ENCODE measurements at regions not wholly inside any gene's neighbourhood (a gene's known extent, or its start where the extent isn't known, plus 50 kb on each side); places are given as distances from the start of the nearest gene placed in this dataset.

DNA sequence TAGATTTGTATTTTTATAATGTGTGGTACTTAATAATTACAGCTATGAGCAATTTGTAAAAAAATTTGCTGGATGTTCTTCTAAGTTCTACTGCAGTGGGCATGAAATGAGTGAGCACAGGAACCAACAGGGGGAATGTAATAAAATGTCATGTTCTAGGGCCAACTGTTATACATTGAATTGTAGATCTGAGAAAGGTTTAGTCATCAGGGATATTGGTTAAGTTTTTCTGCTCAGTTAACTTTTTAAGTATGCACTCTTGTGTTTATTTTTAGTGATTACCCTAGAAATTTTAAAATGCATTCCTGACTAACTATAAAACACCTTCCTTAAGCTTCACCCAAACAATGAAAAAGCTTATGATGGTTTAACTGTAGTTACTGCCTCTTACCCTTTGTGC is 101.8 kb downstream of the CAND1 start:
- no peak for DNase-seq

DNA sequence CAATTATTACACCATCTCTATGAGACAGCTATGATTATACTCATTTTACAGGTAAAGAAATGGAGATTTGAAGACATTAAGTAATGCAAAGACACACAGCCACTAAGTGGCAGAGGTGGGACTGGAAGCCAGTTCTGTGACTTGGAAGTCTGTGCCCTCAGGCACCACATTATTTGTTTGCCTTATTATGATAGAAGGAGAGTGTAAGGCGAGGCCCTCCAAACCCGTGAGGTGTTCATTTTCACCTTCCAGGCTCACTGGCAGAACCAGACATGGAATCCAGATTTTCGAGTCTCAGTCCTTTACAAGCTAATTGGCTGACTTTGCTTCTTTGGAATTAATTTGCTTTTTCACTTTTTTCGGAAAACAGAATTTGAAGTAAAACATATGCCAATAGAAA is 107.9 kb downstream of the CAND1 start:
- DNase-seq = peak; percentile 71

- no peak for DNase-seq
These were observed 108.4 kb downstream of the CAND1 start for GRCh38 chr12:67377541-67377940.

DNA sequence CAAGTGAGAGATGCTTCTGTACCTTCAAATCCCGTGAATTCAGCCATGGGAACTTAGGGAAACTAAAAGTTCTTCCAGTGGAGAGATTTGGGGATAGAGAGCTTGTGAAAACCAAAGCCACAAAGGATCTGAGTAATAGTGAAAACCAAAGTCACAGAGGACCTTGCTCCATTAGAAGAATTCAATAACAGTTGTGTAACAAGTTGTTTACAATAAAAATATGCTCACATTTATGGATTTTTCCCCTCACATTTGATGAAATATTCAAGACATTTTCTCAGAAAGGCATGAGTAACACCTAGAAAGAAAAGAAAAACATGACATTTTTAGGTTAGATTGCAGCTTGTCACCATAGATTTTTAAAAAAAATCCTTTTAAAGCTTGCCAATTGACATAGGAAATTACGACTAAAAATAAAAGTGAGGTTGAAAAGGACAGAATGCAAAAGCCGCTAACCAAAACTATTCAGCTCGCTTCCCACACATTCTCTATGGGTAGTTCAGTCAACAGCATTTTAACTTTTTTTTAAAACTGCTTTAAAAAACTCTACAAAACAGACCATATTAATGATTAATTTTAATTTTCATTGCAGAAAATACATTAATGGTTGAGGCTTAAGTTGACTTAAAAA is 113.2 kb downstream of the CAND1 start:
- no peak for DNase-seq

GRCh38 chr12:67386869-67387565 is 117.9 kb downstream of the CAND1 start:
- DNase-seq = no peak

- peak; percentile 64 for DNase-seq
These were observed 119.4 kb downstream of the CAND1 start for GRCh38 chr12:67388331-67389138.

DNA sequence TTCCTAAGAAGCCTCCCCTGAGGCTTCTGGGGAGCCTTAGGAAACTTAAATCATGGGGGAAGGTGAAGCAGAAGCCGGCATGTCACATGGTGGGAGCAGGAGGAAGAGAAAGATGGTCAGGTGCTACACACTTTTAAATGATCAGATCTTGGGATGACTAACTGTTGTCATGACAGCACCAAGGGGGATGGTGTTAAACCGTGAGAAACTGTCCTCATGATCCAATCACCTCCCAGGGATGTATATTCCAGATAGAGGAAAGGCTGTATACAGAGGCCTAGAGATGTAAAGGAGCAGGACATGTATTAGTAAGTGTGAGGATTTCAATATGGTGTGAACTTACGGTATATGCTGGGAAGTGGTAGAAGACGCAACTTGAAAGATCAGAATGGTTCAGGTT is 121.1 kb downstream of the CAND1 start:
- DNase-seq = no peak

GRCh38 chr12:67391034-67391433 is 121.9 kb downstream of the CAND1 start:
- DNase-seq = no peak

DNA sequence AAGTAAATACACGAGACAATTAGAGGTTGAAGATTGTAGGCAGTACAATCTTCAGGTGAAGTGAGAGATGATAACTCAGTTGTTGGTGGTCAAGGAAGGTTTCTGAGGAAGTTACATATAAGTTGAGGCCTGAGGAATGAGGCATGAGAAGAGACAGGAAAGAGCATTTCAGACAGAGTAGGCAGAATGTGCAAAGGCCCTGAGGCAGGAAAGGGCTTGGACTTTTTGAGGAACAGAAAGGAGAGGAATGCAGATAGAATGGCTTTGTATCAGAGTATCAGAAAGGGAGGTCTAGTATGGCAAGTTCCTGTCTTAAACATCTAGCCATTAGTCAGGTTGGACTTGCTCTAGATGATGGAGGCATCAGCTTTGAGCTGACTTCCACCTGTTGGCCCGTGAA is 122.5 kb downstream of the CAND1 start:
- no peak for DNase-seq

DNA sequence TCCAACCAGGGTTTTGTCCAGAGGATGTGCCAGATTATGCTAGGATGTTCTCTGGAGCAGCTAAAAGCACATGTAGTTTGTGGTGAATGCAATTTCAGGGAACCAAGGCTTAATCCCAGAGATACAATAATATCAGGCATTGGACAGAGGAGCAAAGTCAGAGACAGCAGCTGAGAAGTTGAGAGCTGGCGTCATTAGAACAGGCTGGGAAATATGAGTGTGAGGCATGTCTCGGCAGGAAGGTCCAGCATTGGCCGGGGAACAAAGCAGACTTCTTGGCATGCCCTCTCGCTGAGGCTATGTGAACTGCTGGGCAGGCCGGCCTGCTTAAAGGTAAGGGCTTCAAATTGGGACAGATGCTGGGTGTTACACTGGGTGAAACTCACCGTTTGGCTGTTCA is 125.4 kb downstream of the CAND1 start:
- peak; percentile 62 for DNase-seq

DNA sequence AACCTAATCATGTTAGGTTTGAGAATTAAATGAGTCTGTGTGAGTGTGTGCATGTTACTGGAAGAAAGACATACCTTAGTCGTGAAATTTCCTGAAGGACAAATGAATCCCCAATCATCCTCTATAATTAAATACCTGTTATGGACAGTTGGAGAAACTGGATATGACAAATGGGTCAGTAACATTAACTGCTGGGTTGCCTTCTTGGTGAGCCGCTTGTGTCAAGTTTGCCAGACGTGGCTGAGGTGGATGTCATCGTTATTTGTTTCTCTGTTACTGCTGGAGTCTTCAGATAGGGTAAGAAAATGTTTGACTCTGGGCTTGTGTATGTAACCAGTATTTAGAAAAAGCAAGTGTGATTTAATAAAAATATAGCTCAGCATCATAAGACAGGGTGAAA is 131.6 kb downstream of the CAND1 start:
- DNase-seq = no peak

- no peak for DNase-seq
These were observed 141.1 kb downstream of the CAND1 start for GRCh38 chr12:67410246-67410645.

GRCh38 chr12:67410667-67411067 is 141.5 kb downstream of the CAND1 start:
- no peak for DNase-seq

GRCh38 chr12:67411562-67411961 is 142.4 kb downstream of the CAND1 start:
- DNase-seq = no peak

- DNase-seq = peak; percentile 96
These were observed 144.4 kb downstream of the CAND1 start for GRCh38 chr12:67413577-67413976.

DNA sequence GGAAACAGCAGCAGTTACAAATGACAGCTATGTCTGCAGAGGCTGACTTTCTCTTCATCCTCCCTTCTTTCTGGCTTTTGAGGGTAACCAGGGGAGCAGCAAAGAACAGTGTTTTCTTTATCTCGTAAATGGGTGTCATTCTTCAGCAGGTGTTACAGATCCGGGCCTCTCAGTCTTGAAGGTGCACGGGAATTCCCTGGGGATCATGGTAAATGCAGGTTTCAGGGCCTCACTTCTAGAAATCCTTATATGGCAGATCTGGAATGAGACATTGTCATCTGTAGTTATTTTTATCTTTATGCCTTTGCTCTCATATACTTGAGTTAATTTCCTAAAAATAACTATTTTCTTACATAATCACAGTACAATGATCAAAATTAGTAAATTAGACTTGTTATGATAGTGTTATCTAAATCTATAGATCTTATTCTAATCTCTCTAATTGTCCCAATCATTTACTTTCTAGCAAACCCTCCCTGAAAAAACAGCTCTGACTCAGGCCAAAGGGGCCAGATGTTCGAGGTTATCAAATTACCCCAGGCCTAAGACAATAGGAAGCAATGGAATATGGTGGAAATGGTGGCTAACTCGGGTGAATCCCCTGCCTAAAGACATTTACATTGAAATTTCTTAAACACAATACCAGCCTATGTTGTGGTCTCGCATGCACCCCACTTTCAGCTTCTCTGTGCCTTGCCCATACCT is 145.0 kb downstream of the CAND1 start:
- peak; percentile 49 for DNase-seq

DNA sequence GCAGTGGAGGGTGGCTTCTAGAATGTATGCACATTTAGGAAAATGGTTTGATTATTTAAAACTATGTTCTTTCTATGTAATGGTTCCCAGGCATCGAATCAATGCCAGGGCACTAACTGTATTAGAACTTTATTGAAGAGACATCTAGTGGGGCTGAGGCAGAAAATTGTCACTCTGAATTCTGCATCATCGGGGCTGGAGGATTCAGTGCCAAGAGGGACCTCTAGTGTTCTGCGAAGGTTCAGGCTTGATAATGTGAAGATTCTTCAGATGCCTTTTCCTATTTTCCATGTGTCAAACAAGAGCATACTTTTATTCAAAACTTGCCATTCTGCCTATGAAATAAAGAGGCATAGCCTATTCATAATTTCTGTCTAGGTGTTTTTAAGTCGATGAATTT is 146.3 kb downstream of the CAND1 start:
- DNase-seq = no peak

GRCh38 chr12:67419810-67420209 is 150.7 kb downstream of the CAND1 start:
- peak; percentile 42 for DNase-seq

DNA sequence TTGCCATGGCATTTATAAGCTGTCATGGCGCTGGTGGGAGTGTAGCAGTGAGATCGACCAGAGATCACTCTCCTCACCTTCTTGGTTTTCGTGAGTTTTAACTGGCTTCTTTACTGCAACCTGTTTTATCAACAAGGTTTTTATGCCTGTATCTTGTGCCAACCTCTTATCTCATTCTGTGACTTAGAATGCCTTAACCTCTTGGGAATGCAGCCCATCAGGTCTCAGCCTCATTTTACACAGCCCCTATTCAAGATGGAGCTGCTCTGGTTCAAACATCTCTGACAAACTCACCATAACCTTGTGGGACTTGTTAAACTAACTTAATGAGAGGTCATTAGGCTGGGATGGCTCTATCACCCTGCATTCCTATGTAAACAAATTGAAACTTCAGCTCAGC is 151.3 kb downstream of the CAND1 start:
- DNase-seq = peak; percentile 63

- DNase-seq = no peak
These were observed 152.9 kb downstream of the CAND1 start for GRCh38 chr12:67422081-67422480.

- DNase-seq = peak; percentile 82
These were observed 155.6 kb downstream of the CAND1 start for GRCh38 chr12:67424784-67425183.

GRCh38 chr12:67425394-67425793 is 156.2 kb downstream of the CAND1 start:
- no peak for DNase-seq

DNA sequence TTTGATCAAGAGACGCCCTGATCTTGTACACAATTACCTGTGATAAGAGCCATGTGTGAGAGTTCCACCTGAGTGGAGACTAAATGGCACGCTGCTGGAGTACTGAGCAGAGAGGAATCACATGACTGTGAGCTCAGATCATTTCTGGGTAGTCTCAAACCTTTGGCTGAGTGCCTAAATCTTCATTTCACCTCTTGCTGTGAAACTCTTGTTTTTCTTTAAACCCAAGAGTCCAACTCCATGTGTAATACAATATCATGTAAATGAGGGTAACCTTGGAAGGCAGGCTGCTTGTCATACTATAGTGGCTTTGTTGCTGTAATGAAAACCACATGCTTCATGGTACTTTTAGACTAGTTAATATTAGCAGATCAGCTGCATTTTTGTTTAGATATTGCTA is 156.9 kb downstream of the CAND1 start:
- no peak for DNase-seq

All from islet precursor cell (in vitro differentiated cells).